ENCODE measurements at regions not wholly inside any gene's neighbourhood (a gene's known extent, or its start where the extent isn't known, plus 50 kb on each side); places are given as distances from the start of the nearest gene placed in this dataset.
"Not testable (repeated sequence)": the region's sequence is repeated elsewhere in the genome, so short reads cannot be mapped to it uniquely, and the experiment has no call there.

- no peak overlapping the region for H3K27ac ChIP-seq
- TF ChIP-seq CTCF (conservative IDR thresholded peaks at IDR 0.05), result no peak
- TF ChIP-seq ZFX (IDR thresholded peaks at IDR 0.05), result no peak
Observed at GRCh38 chr14:41277450-41277849, 329.2 kb upstream of the LRFN5 start.

GRCh38 chr14:41257476-41257875, 349.2 kb upstream of the LRFN5 start:
- no peak overlapping the region for H3K27ac ChIP-seq
- no peak for TF ChIP-seq CTCF (conservative IDR thresholded peaks at IDR 0.05)
- no peak for TF ChIP-seq ZFX (IDR thresholded peaks at IDR 0.05)

GRCh38 chr14:41235466-41235865, 371.2 kb upstream of the LRFN5 start:
- no peak overlapping the region for H3K27ac ChIP-seq
- no peak for TF ChIP-seq ZFX (IDR thresholded peaks at IDR 0.05)
- no peak for TF ChIP-seq CTCF (conservative IDR thresholded peaks at IDR 0.05)

- TF ChIP-seq ZFX (IDR thresholded peaks at IDR 0.05) (no peak), CTCF (conservative IDR thresholded peaks at IDR 0.05) (no peak)
Observed at GRCh38 chr14:41230683-41231082, 376.0 kb upstream of the LRFN5 start.

GRCh38 chr14:41229824-41230223, 376.9 kb upstream of the LRFN5 start:
- TF ChIP-seq CTCF (conservative IDR thresholded peaks at IDR 0.05) (no peak), ZFX (IDR thresholded peaks at IDR 0.05) (no peak)

More at GRCh38 chr14:41230683-41231082, 376.0 kb upstream of the LRFN5 start:
- H3K27ac ChIP-seq, result no peak overlapping the region

GRCh38 chr14:41225433-41225832, 381.2 kb upstream of the LRFN5 start:
- H3K27ac ChIP-seq, result no peak overlapping the region
- TF ChIP-seq CTCF (conservative IDR thresholded peaks at IDR 0.05) (no peak), ZFX (IDR thresholded peaks at IDR 0.05) (no peak)

More at GRCh38 chr14:41229824-41230223, 376.9 kb upstream of the LRFN5 start:
- no peak overlapping the region for H3K27ac ChIP-seq

GRCh38 chr14:41222581-41222980, 384.1 kb upstream of the LRFN5 start:
- TF ChIP-seq ZFX (IDR thresholded peaks at IDR 0.05), result no peak
- no peak for TF ChIP-seq CTCF (conservative IDR thresholded peaks at IDR 0.05)
- no peak overlapping the region for H3K27ac ChIP-seq

- H3K27ac ChIP-seq, result not testable (repeated sequence)
Observed at GRCh38 chr14:41214978-41215377, 391.7 kb upstream of the LRFN5 start.

Measured in C4-2B (cell line).